ENCODE measurements at regions not wholly inside any gene's neighbourhood (a gene's known extent, or its start where the extent isn't known, plus 50 kb on each side); places are given as distances from the start of the nearest gene placed in this dataset.

GRCh38 chr7:24141874-24142509 lies 142.0 kb upstream of the NPY start:
- Histone ChIP-seq H2AFZ (ENCODE audit: low read depth, low read length, poor library complexity, severe bottlenecking) (no peak overlapping the region), H3K4me2 (ENCODE audit: low read length) (no peak overlapping the region), H3K27me3 (ENCODE audit: insufficient read depth, low read length) (peaks cover 13% of the 10 kb centered on the region; the same call in 1 of the 2 replicates), H3K36me3 (ENCODE audit: control insufficient read depth in 1 of 2, insufficient read depth in 2 of 2, low read length in 2 of 2) (no peaks in the 10 kb centered on the region), H3K79me2 (ENCODE audit: insufficient read depth, low read length) (no peaks in the 10 kb centered on the region), H4K20me1 (ENCODE audit: insufficient read depth) (no peaks in the 10 kb centered on the region), H3K9me3 (ENCODE audit: control insufficient read depth in 1 of 2, insufficient read depth in 1 of 2, low read depth in 1 of 2, low read length in 2 of 2) (no peaks in the 10 kb centered on the region), H3K9me2 (ENCODE audit: insufficient read depth) (no peaks in the 10 kb centered on the region), H3K9ac (ENCODE audit: low read length) (no peak overlapping the region), H3K4me3 (replicated peaks in 1 of 2; ENCODE audit: low read depth in 1 of 2, low read length in 2 of 2) (no peak overlapping the region), H3K4me1 (ENCODE audit: control insufficient read depth in 1 of 2, insufficient read depth in 2 of 2, low read length in 2 of 2) (no peaks in the 10 kb centered on the region), H3K27ac (ENCODE audit: low read depth, low read length) (no peak overlapping the region)
- BruUV-seq (replicated peaks) = no TSS peak
- RAD21 ChIA-PET (ENCODE audit: low non-redundant PET in 1 of 2, low total read pairs in 2 of 2, uncharacterized antibody in 2 of 2, unreplicated experiment in 2 of 2) = no interaction called here
- POLR2A ChIA-PET = no interaction called here
- CTCF ChIA-PET = no interaction called here
- TF ChIP-seq CBX3 (IDR thresholded peaks at IDR 0.05; ENCODE audit: low read depth) (no peak), SRF (IDR thresholded peaks at IDR 0.05; ENCODE audit: low read depth) (no peak), YY1 (IDR thresholded peaks at IDR 0.05; ENCODE audit: extremely low read depth, insufficient replicate concordance, low read depth, low read length) (no peak)
- TF ChIP-seq, protein P1, sequence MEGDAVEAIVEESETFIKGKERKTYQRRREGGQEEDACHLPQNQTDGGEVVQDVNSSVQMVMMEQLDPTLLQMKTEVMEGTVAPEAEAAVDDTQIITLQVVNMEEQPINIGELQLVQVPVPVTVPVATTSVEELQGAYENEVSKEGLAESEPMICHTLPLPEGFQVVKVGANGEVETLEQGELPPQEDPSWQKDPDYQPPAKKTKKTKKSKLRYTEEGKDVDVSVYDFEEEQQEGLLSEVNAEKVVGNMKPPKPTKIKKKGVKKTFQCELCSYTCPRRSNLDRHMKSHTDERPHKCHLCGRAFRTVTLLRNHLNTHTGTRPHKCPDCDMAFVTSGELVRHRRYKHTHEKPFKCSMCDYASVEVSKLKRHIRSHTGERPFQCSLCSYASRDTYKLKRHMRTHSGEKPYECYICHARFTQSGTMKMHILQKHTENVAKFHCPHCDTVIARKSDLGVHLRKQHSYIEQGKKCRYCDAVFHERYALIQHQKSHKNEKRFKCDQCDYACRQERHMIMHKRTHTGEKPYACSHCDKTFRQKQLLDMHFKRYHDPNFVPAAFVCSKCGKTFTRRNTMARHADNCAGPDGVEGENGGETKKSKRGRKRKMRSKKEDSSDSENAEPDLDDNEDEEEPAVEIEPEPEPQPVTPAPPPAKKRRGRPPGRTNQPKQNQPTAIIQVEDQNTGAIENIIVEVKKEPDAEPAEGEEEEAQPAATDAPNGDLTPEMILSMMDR (IDR thresholded peaks at IDR 0.05 in 2 of 3, conservative IDR thresholded peaks at IDR 0.05 in 1 of 3; ENCODE audit: borderline replicate concordance in 1 of 3, insufficient read depth in 1 of 3, low read depth in 2 of 3, low read length in 2 of 3) = no peak
- TF ChIP-seq, protein P2, sequence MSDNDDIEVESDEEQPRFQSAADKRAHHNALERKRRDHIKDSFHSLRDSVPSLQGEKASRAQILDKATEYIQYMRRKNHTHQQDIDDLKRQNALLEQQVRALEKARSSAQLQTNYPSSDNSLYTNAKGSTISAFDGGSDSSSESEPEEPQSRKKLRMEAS (IDR thresholded peaks at IDR 0.05) = no peak
- intact Hi-C loops (cut with micrococcal nuclease) = no loop called here
- no peak for DNase-seq (ENCODE audit: low read depth, low spot score)
- ATAC-seq = no peak

- ChIA-PET RAD21 (ENCODE audit: low non-redundant PET in 1 of 2, low total read pairs in 2 of 2, uncharacterized antibody in 2 of 2, unreplicated experiment in 2 of 2) (no interaction called here), POLR2A (no interaction called here), CTCF (no interaction called here)
- no peak for DNase-seq (ENCODE audit: low read depth, low spot score)
- no peaks in the 10 kb centered on the region for H3K79me2 ChIP-seq (ENCODE audit: insufficient read depth, low read length)
- H3K9me3 ChIP-seq (ENCODE audit: control insufficient read depth in 1 of 2, insufficient read depth in 1 of 2, low read depth in 1 of 2, low read length in 2 of 2) = no peaks in the 10 kb centered on the region
- no peaks in the 10 kb centered on the region for H3K9me2 ChIP-seq (ENCODE audit: insufficient read depth)
- no peaks in the 10 kb centered on the region for H3K36me3 ChIP-seq (ENCODE audit: control insufficient read depth in 1 of 2, insufficient read depth in 2 of 2, low read length in 2 of 2)
- no peak overlapping the region for H3K27ac ChIP-seq (ENCODE audit: low read depth, low read length)
- no peak overlapping the region for H3K9ac ChIP-seq (ENCODE audit: low read length)
- no peak overlapping the region for H3K4me3 ChIP-seq (replicated peaks in 1 of 2; ENCODE audit: low read depth in 1 of 2, low read length in 2 of 2)
- no peak overlapping the region for H3K4me2 ChIP-seq (ENCODE audit: low read length)
- BruUV-seq (replicated peaks) = no TSS peak
- H3K4me1 ChIP-seq (ENCODE audit: control insufficient read depth in 1 of 2, insufficient read depth in 2 of 2, low read length in 2 of 2) = no peaks in the 10 kb centered on the region
- ATAC-seq = no peak
- no peaks in the 10 kb centered on the region for H4K20me1 ChIP-seq (ENCODE audit: insufficient read depth)
- intact Hi-C loops (cut with micrococcal nuclease) = no loop called here
- peaks cover 10% of the 10 kb centered on the region; the same call in 1 of the 2 replicates for H3K27me3 ChIP-seq (ENCODE audit: insufficient read depth, low read length)
- H2AFZ ChIP-seq (ENCODE audit: low read depth, low read length, poor library complexity, severe bottlenecking) = no peak overlapping the region
- TF ChIP-seq, protein P1 (IDR thresholded peaks at IDR 0.05 in 2 of 3, conservative IDR thresholded peaks at IDR 0.05 in 1 of 3; ENCODE audit: borderline replicate concordance in 1 of 3, insufficient read depth in 1 of 3, low read depth in 2 of 3, low read length in 2 of 3) = no peak
- no peak for TF ChIP-seq SRF (IDR thresholded peaks at IDR 0.05; ENCODE audit: low read depth)
- no peak for TF ChIP-seq POLR2A (IDR thresholded peaks at IDR 0.05; ENCODE audit: borderline replicate concordance, extremely low read depth, insufficient read depth, insufficient read length)
- no peak for TF ChIP-seq EZH2 (IDR thresholded peaks at IDR 0.05)
- TF ChIP-seq, protein P3, sequence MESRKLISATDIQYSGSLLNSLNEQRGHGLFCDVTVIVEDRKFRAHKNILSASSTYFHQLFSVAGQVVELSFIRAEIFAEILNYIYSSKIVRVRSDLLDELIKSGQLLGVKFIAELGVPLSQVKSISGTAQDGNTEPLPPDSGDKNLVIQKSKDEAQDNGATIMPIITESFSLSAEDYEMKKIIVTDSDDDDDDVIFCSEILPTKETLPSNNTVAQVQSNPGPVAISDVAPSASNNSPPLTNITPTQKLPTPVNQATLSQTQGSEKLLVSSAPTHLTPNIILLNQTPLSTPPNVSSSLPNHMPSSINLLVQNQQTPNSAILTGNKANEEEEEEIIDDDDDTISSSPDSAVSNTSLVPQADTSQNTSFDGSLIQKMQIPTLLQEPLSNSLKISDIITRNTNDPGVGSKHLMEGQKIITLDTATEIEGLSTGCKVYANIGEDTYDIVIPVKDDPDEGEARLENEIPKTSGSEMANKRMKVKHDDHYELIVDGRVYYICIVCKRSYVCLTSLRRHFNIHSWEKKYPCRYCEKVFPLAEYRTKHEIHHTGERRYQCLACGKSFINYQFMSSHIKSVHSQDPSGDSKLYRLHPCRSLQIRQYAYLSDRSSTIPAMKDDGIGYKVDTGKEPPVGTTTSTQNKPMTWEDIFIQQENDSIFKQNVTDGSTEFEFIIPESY (IDR thresholded peaks at IDR 0.05; ENCODE audit: extremely low read depth, insufficient replicate concordance, low read length) = no peak
- no peak for TF ChIP-seq TCF7L2 (IDR thresholded peaks at IDR 0.05; ENCODE audit: borderline replicate concordance, extremely low read depth, insufficient read depth, insufficient read length)
- TF ChIP-seq SP1 (IDR thresholded peaks at IDR 0.05; ENCODE audit: low read depth) = no peak
- no peak for TF ChIP-seq FOSL1 (IDR thresholded peaks at IDR 0.05; ENCODE audit: low read depth)
Measured at GRCh38 chr7:24143547-24143946, 140.4 kb upstream of the NPY start.
